Activated T-helper 17 cell treated with anti-CD3 and anti-CD28 coated beads, Interleukin-2, amount 50 U/mL, for 72 hours (primary cell): ENCODE measurements at regions not wholly inside any gene's neighbourhood (a gene's known extent, or its start where the extent isn't known, plus 50 kb on each side); places are given as distances from the start of the nearest gene placed in this dataset.
"Not testable (repeated sequence)": the region's sequence is repeated elsewhere in the genome, so short reads cannot be mapped to it uniquely, and the experiment has no call there.

Experiments
- ATAC-seq: fragments of 150-1000 bp; cut with Tn5 transposase; replicated peaks from 2 replicates; pipeline ENCODE4 v1.10.0; 2021; ENCODE audit warnings: mild to moderate bottlenecking, moderate library complexity
- H3K27ac Mint-ChIP-seq: one replicate; pipeline ENCODE4 v1.8.0; 2022; ENCODE audit warnings: mixed read lengths
- H3K27me3 Mint-ChIP-seq: one replicate; pipeline ENCODE4 v1.8.0; 2022; ENCODE audit warnings: mixed read lengths
- H3K36me3 Mint-ChIP-seq: one replicate; pipeline ENCODE4 v1.8.0; 2022; ENCODE audit warnings: low read depth, mild to moderate bottlenecking, mixed read lengths
- H3K4me1 Mint-ChIP-seq: one replicate; pipeline ENCODE4 v1.8.0; 2022; ENCODE audit warnings: mixed read lengths
- H3K4me3 Mint-ChIP-seq: one replicate; pipeline ENCODE4 v1.8.0; 2022; ENCODE audit warnings: mild to moderate bottlenecking, mixed read lengths
- H3K9me3 Mint-ChIP-seq: one replicate; pipeline ENCODE4 v1.8.0; 2022; ENCODE audit warnings: mixed read lengths

DNA sequence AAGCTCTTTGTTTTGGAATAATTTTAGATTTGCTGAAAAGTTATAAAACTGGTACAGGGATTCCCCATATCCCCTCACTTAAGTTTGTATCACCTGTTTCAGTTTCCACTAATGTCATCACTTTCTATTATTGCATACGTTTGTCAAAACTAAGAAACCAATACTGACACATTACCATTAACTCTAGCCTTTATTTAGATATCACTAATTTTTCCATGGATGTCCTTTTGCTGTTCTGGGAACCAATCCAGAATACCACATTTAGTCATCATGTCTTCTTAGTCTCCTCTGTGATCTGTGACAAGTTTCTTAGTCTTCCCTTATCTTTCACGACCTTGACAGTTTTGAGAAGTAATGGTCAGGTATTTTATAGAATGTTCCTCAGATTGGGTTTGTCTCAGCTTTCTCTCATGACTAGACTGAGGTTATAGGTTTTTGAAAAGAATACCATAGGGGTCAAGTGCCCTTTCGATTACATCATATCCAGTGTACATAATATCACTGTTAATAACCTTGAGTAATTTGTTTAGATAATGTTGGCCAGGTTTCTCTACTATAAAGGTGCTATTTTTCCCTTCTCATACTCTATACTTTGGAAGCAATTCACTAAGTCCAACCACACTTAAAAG lies 51.9 kb upstream of the NMUR2 start:
- peaks cover 3% of the 10 kb centered on the region for H3K9me3 Mint-ChIP-seq
- no peak overlapping the region for H3K4me3 Mint-ChIP-seq
- peaks cover 41% of the 10 kb centered on the region for H3K27me3 Mint-ChIP-seq
- H3K4me1 Mint-ChIP-seq = no peaks in the 10 kb centered on the region
- no peak overlapping the region for H3K27ac Mint-ChIP-seq
- no peak for ATAC-seq
- H3K36me3 Mint-ChIP-seq = no peaks in the 10 kb centered on the region

DNA sequence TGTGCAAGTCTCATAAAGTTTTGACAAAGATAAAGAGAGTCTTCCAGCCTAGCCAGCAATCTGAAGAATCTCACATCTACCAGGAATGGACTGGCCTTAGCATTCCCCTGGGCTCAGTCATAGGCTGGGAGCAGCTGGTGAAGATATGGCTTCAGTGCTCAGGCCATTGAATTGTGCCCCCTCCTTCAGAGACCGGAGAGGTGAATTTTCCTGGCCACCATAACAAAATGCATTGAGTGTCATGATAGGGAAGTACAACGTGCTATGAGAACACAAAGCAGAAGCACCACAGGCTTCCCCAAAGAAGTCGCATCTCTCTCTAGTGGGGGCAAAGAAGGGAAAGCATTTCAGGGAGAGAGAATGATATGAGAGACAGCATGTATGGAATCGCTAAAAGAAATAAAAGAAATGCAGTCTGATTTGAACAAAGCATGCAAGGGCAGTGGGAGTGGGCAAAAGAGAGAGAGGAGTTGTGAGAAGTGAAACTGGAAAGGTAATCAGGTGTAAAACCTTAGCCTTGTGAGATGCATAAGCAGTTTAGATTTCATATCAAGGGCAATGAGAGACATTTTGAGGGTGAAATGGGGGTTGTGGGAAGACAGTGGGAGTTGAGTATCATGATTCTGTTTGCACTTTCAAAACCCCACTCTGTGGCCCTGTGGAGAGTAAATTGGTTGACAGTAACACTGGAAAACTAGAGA lies 57.1 kb upstream of the NMUR2 start:
- Mint-ChIP-seq H3K27ac (no peak overlapping the region), H3K36me3 (no peaks in the 10 kb centered on the region), H3K27me3 (peaks cover 34% of the 10 kb centered on the region), H3K9me3 (no peaks in the 10 kb centered on the region), H3K4me1 (no peaks in the 10 kb centered on the region), H3K4me3 (no peak overlapping the region)
- ATAC-seq = no peak

DNA sequence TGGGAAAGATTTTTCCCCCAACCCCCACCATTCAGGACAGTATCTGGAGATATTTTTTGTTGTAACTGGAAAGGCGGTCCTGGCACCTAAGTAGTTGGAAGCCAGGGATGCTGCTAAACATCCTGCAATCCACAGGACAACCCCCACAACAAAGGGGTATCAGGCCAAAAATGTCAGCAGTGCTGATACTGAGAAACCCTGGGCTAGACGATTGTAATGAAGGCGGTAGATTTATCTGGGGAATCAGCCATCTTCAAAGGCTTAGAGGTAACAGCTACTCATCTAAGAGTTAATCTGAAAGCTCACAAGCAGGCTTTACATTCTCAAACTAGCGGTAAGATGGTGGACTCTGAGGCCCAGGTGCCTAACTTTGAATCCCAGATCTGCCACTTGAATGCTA lies 59.0 kb upstream of the NMUR2 start:
- ATAC-seq = no peak
- Mint-ChIP-seq H3K9me3 (no peaks in the 10 kb centered on the region), H3K4me3 (no peak overlapping the region), H3K4me1 (no peaks in the 10 kb centered on the region), H3K27ac (no peak overlapping the region), H3K36me3 (no peaks in the 10 kb centered on the region), H3K27me3 (peaks cover 25% of the 10 kb centered on the region)

DNA sequence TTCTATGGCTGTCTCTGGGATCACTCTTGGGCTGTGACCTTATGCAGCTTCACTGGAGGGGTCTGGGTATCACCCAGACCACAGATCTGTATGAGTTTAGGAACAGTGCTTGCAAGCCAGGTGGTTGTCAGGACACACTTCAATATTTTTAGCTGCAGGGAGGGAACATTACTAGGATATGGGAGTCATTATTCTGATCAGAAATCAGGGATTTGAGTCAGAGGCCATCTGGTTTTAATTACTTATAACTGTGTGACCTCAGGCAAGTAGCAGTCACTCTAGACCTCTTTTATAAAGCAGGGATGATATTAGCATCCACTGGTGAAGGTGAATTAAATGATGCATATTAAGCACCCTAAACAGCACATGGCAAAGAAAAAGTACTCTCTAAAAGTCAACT lies 60.1 kb upstream of the NMUR2 start:
- Mint-ChIP-seq H3K9me3 (no peaks in the 10 kb centered on the region), H3K4me3 (no peak overlapping the region), H3K4me1 (no peaks in the 10 kb centered on the region), H3K27ac (no peak overlapping the region), H3K27me3 (peaks cover 25% of the 10 kb centered on the region), H3K36me3 (no peaks in the 10 kb centered on the region)
- no peak for ATAC-seq

DNA sequence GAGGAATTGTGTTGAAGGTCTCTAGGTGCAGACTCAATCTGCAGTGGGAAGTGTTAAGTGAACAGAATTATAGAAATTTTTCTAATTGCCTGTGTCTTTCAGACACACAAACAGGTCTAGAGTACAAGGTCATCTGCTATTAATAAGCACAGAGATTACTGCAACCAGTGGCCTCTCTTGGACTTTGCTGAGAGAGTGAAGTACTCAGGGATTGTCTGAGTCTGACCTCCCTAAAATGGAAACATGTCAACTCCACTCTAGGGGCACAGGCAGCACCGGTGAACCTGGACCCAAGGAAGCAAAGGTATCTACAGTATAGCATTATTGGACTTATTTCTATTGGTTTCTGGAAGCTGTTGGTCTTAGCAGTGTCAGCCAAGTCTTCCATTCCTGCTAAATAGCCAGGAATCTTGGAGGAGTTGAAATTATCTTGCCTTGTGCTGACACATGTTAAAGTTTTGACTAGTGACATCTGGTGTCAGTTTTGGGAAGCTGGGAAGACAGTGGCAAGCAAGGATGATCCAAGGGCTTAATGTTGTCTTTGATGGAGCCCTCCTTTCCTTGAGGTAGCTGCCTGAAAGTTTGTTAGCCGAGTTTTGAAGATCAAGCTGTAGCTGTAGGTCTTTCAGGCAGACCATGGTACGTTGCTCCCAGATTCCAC lies 61.1 kb upstream of the NMUR2 start:
- ATAC-seq = no peak
- Mint-ChIP-seq H3K27me3 (peaks cover 22% of the 10 kb centered on the region), H3K36me3 (no peaks in the 10 kb centered on the region), H3K4me3 (no peak overlapping the region), H3K27ac (no peak overlapping the region), H3K9me3 (no peaks in the 10 kb centered on the region), H3K4me1 (no peaks in the 10 kb centered on the region)

DNA sequence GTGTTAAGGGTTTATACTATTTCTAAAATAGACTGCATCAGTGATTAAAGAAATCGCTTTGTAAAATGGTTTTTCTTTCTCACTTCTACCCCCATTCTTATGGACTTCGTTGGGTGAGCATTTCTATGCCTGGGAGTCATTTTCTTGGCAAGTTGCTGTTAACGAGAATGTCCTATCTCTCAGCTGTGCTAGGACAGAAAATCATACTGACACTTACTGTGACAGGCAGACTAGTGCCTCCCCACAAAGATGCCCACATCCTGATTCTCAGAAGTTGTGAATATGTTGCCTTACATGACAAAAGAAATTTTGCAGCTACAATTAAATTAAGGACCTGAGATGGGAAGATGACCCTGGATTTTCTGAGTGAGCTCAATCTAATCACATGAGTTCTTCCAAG lies 65.1 kb upstream of the NMUR2 start:
- no peak for ATAC-seq
- Mint-ChIP-seq H3K27me3 (peaks cover 26% of the 10 kb centered on the region), H3K9me3 (no peaks in the 10 kb centered on the region), H3K4me3 (no peak overlapping the region), H3K36me3 (no peaks in the 10 kb centered on the region), H3K4me1 (no peaks in the 10 kb centered on the region), H3K27ac (no peak overlapping the region)

DNA sequence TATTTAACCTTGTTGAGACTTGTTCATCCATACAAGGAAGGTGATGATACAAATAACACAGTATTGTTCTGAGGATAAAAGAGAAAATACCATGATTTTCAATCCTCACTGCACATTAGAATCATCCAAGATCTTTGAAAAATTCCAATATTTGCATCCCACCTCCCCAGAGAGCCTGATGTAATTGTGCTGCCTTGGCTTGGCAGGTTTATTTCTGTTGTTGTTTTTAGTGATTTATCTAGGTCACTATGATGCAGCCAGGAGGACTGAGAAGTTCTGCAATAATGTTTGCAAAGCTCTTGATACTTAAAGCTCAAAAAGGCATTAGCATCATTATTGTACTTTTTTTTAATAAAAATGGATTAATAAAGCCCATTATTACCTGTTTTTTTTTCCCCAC lies 67.0 kb upstream of the NMUR2 start:
- no peak overlapping the region for H3K27ac Mint-ChIP-seq
- peaks cover 20% of the 10 kb centered on the region for H3K27me3 Mint-ChIP-seq
- no peaks in the 10 kb centered on the region for H3K4me1 Mint-ChIP-seq
- no peaks in the 10 kb centered on the region for H3K36me3 Mint-ChIP-seq
- H3K9me3 Mint-ChIP-seq = no peaks in the 10 kb centered on the region
- ATAC-seq = no peak
- H3K4me3 Mint-ChIP-seq = no peak overlapping the region

DNA sequence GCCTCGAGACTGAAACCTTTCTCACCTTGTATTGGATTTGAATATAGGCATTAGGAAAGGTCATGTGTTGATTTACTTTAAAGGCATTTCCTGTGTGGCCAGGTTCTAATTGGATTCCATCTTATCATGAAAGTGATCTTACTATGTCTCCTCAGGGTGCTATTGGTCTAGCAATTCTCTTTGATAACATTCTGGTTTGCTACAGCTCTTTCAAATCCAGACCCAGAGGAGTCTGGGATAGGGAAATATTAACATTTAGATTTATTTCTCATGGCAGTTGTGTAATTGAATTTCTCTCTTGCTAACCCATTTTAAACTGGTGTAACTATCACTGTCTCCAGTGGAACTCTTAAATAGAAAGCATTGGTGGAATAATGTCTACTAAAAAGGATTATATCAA lies 69.9 kb upstream of the NMUR2 start:
- Mint-ChIP-seq H3K4me3 (no peak overlapping the region), H3K27ac (no peak overlapping the region), H3K4me1 (no peaks in the 10 kb centered on the region), H3K27me3 (peaks cover 16% of the 10 kb centered on the region), H3K9me3 (no peaks in the 10 kb centered on the region), H3K36me3 (no peaks in the 10 kb centered on the region)
- ATAC-seq = no peak

DNA sequence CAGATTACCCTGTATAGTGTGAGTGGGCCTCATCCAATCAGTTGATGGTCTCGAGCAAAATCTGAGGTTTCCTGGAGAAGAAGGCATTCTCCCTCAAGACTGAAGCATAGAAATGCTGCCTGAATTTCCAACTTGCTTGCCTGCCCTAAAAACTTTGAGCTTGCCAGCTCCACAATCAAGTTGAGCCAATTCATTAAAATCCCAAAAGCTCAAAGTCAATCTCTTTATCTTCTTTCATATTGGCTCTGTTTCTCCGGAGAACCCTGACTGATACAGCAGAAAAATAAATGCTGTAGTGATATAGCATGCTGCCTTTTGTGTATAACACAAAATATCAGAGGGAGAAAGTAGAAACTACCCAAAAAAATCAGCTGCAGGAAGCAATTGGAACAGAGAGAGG lies 72.5 kb upstream of the NMUR2 start:
- Mint-ChIP-seq H3K9me3 (no peaks in the 10 kb centered on the region), H3K27ac (no peak overlapping the region), H3K27me3 (peaks cover 11% of the 10 kb centered on the region), H3K4me1 (no peaks in the 10 kb centered on the region), H3K36me3 (no peaks in the 10 kb centered on the region), H3K4me3 (no peak overlapping the region)
- no peak for ATAC-seq

DNA sequence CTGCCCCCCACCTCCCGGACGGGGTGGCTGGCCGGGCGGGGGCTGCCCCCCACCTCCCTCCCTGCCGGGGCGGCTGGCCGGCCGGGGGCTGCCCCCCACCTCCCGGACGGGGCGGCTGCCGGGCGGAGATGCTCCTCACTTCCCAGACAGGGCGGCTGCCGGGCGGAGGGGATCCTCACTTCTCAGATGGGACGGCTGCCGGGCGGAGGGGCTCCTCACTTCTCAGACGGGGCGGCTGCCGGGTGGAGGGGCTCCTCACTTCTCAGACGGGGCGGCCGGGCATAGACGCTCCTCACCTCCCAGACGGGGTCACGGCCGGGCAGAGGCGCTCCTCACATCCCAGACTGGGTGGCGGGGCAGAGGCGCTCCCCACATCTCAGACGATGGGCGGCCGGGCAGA lies 74.8 kb upstream of the NMUR2 start:
- H3K9me3 Mint-ChIP-seq, H3K4me3 Mint-ChIP-seq: not testable (repeated sequence)

DNA sequence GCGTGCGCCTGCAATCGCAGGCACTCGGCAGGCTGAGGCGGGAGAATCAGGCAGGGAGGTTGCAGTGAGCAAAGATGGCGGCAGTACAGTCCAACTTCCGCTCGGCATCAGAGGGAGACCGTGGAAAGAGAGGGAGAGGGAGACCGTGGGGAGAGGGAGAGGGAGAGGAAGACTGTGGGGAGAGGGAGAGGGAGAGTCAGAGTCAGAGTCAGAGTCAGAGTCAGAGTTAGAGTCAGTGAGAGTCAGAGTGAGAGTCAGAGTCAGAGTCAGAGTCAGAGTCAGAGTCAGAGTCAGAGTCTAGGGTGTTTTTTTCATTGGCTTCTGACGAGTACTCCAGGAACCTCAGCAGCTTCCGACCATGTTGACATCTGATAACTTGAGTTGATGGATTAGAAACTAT lies 75.6 kb upstream of the NMUR2 start:
- H3K36me3 Mint-ChIP-seq, H3K27me3 Mint-ChIP-seq, H3K9me3 Mint-ChIP-seq, H3K4me3 Mint-ChIP-seq, H3K4me1 Mint-ChIP-seq, H3K27ac Mint-ChIP-seq: not testable (repeated sequence)
- peak; percentile 82 for ATAC-seq

More for the DNA sequence above, 74.8 kb upstream of the NMUR2 start:
- H3K36me3 Mint-ChIP-seq, H3K27ac Mint-ChIP-seq, H3K4me1 Mint-ChIP-seq, H3K27me3 Mint-ChIP-seq, ATAC-seq: not testable (repeated sequence)

DNA sequence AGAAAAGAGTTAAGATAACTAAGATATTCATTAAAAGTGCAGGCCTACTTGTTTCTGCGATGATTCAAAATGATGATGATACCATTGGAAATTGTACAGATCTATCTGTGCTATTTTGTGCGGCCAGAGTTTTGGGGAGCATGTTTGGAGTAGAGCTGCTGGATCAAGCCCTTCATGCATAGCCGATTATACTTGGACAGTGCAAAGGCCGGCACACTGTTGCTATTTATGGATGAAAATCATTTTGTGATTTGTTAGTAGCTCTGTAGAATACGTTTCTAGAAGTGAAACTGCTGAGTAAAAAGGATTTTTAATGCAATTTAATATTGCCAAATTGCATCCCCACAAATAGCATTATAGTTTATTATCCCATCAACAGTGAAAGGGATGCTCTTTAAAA lies 82.1 kb upstream of the NMUR2 start:
- Mint-ChIP-seq H3K4me3 (no peak overlapping the region), H3K4me1 (no peaks in the 10 kb centered on the region), H3K36me3 (no peaks in the 10 kb centered on the region), H3K27me3 (no peaks in the 10 kb centered on the region), H3K27ac (no peak overlapping the region), H3K9me3 (peaks cover 3% of the 10 kb centered on the region)
- no peak for ATAC-seq

DNA sequence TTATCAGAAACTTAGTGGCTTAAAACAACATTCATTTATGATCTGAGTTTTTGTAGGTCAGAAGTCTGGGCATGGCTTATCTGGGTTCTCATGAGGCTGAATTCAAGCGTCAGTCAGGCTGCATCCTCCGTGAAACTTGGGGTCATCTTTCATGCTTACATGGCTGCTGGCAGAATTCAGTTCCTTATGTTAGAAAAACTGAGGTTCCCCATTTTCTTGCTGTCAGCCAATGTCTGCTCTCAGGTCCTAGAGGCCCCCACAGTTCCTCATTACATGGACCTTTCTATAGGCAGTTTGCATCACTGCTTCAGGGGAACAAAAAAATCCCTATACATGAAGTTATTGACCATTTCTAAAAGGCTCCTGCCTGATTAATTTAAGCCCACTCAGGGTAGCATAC lies 83.8 kb upstream of the NMUR2 start:
- peaks cover 3% of the 10 kb centered on the region for H3K9me3 Mint-ChIP-seq
- no peak for ATAC-seq
- H3K4me1 Mint-ChIP-seq = no peaks in the 10 kb centered on the region
- no peak overlapping the region for H3K27ac Mint-ChIP-seq
- H3K36me3 Mint-ChIP-seq = no peaks in the 10 kb centered on the region
- no peak overlapping the region for H3K4me3 Mint-ChIP-seq
- no peaks in the 10 kb centered on the region for H3K27me3 Mint-ChIP-seq

DNA sequence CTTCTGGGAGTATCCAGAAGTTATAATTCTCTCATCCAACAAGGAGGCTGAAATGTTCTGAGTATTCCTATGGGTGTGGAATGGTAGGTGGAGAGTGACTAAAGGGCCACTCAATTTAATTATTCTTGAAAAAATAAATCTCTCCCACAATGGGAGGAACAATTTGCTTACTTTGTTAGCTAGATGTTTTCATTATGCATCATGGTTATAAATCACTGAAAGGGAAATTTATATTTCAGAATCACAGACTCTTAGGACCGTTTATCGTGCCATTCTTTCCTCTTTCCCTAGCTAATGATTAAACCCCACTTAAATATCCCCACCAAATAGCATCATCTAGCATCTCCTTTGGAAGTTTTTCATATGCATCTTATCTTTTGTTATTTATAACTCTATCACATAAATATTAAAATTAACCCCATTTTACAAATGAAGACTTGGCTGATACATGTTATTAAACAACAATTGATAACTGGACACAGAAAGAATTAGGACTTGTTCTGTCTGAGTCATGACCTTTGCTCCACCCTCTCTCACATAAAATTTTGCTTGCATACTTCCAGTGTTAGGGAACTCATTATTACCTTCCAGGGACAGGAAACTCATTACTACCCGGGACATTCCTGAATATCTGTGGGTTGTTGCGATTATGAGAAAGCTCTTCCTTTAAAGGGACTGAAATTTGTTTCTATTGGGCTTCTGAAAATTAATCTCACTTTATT lies 94.9 kb upstream of the NMUR2 start:
- Mint-ChIP-seq H3K36me3 (no peaks in the 10 kb centered on the region), H3K27me3 (peaks cover 7% of the 10 kb centered on the region), H3K9me3 (no peaks in the 10 kb centered on the region), H3K4me1 (no peaks in the 10 kb centered on the region), H3K4me3 (no peak overlapping the region), H3K27ac (no peak overlapping the region)
- no peak for ATAC-seq

DNA sequence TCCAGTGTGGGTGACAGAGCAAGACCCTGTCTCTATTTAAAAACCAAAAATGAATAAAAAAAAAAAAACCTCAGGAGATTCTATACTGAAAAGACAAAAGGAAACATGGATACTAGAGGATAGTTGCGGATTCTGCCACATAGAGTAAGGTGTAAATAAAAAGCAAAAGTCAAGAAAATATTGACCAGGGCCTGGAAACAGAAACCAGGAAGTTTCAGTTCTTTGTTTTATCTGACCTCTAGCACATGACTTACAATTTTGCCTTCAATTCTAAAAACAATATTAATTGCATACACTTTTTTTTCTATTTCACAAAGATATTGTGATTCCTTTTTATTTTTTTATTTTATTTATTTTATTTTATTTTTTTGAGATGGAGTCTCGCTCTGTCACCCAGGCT lies 96.2 kb upstream of the NMUR2 start:
- ATAC-seq = no peak
- H3K9me3 Mint-ChIP-seq = no peaks in the 10 kb centered on the region
- H3K4me1 Mint-ChIP-seq = no peaks in the 10 kb centered on the region
- H3K36me3 Mint-ChIP-seq = no peaks in the 10 kb centered on the region
- no peak overlapping the region for H3K4me3 Mint-ChIP-seq
- peaks cover 3% of the 10 kb centered on the region for H3K27me3 Mint-ChIP-seq
- no peak overlapping the region for H3K27ac Mint-ChIP-seq
